ENCODE measurements at regions not wholly inside any gene's neighbourhood (a gene's known extent, or its start where the extent isn't known, plus 50 kb on each side); places are given as distances from the start of the nearest gene placed in this dataset.

GRCh38 chr7:4556868-4557793, 125.0 kb upstream of the FOXK1 start:
- no peak overlapping the region for H3K27ac ChIP-seq
- TF ChIP-seq CTCF (IDR thresholded peaks at IDR 0.05) (no peak), ZFX (IDR thresholded peaks at IDR 0.05; ENCODE audit: borderline replicate concordance) (no peak)

DNA sequence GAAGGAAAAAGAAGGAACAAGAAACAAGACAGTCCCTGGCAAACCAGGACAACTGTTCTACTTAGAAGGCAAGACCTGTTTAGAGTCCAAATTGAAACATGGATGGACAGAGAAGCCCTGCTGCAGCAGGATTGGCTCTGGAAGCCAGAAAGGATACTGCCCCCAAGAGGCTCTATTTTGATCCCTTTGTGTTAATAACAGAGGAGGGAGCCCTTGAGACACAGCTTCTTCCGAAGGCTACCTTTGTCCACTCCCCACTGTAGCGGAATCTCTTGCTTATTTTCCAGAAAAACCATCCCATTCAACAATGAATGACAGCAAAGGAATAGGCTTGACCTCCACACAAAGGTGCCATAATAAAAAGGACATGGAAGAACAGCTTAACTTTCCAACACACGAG, 120.3 kb upstream of the FOXK1 start:
- H3K27ac ChIP-seq, result no peak overlapping the region
- TF ChIP-seq CTCF (IDR thresholded peaks at IDR 0.05) (0 out of 2 replicates have a peak, but pooled peaks have one; percentile 4), ZFX (IDR thresholded peaks at IDR 0.05; ENCODE audit: borderline replicate concordance) (no peak)

DNA sequence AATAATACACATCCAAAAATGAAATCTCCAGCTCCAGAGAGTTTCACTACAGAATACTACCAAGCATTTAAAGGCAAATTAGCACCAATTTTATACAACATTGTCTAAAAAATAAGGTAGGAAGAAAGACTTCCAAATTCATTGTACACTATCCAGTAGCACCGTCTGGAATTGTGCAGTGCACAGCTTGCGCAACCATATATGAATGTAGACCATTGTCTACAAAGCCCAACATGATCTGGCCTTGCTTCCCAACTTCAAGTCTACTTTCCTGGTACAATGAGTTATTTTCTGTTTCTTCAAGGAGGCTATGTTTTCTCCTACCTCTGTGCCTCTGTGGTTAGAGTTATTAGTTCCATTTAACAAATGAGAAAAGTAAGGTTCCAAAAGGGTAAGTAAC, 115.4 kb upstream of the FOXK1 start:
- TF ChIP-seq CTCF (IDR thresholded peaks at IDR 0.05) (no peak), ZFX (IDR thresholded peaks at IDR 0.05; ENCODE audit: borderline replicate concordance) (no peak)
- no peak overlapping the region for H3K27ac ChIP-seq

GRCh38 chr7:4574851-4575250, 107.2 kb upstream of the FOXK1 start:
- no peak overlapping the region for H3K27ac ChIP-seq
- TF ChIP-seq CTCF (IDR thresholded peaks at IDR 0.05) (no peak), ZFX (IDR thresholded peaks at IDR 0.05; ENCODE audit: borderline replicate concordance) (no peak)

- no peak overlapping the region for H3K27ac ChIP-seq
- TF ChIP-seq ZFX (IDR thresholded peaks at IDR 0.05; ENCODE audit: borderline replicate concordance) (no peak), CTCF (IDR thresholded peaks at IDR 0.05) (no peak)
Measured at GRCh38 chr7:4575254-4575653, 106.8 kb upstream of the FOXK1 start.

- no peak for TF ChIP-seq ZFX (IDR thresholded peaks at IDR 0.05; ENCODE audit: borderline replicate concordance)
- no peak for TF ChIP-seq CTCF (IDR thresholded peaks at IDR 0.05)
- H3K27ac ChIP-seq, result no peak overlapping the region
Measured at GRCh38 chr7:4602905-4603842, 78.9 kb upstream of the FOXK1 start.

Measured in 22Rv1 (cell line).